ENCODE measurements at regions not wholly inside any gene's neighbourhood (a gene's known extent, or its start where the extent isn't known, plus 50 kb on each side); places are given as distances from the start of the nearest gene placed in this dataset.

DNA sequence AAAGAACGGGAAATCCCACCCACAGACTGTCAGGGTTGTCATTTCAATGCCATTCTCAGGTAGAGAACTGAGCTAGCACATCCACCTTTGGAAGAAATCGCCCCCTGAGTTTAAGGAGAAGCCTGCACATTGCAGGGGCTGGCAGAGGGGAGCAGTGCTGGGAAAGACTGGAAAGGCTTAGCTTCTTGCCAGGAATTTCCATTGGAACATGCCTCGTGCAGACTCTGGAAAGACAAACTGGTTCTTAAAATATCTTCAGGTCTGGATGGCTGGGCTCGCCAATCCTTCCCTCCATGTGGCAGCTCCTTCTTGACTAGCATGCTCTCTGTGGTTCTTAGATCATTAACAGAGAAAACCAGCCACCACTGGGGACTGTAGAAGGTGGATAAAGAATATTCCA is 414.1 kb downstream of the TSHZ3 start:
- no peak for TF ChIP-seq EP300 (IDR thresholded peaks at IDR 0.05)
- TF ChIP-seq, protein P1, sequence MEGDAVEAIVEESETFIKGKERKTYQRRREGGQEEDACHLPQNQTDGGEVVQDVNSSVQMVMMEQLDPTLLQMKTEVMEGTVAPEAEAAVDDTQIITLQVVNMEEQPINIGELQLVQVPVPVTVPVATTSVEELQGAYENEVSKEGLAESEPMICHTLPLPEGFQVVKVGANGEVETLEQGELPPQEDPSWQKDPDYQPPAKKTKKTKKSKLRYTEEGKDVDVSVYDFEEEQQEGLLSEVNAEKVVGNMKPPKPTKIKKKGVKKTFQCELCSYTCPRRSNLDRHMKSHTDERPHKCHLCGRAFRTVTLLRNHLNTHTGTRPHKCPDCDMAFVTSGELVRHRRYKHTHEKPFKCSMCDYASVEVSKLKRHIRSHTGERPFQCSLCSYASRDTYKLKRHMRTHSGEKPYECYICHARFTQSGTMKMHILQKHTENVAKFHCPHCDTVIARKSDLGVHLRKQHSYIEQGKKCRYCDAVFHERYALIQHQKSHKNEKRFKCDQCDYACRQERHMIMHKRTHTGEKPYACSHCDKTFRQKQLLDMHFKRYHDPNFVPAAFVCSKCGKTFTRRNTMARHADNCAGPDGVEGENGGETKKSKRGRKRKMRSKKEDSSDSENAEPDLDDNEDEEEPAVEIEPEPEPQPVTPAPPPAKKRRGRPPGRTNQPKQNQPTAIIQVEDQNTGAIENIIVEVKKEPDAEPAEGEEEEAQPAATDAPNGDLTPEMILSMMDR (IDR thresholded peaks at IDR 0.05), result no peak
